GM18517 (cell line): ENCODE measurements at regions not wholly inside any gene's neighbourhood (a gene's known extent, or its start where the extent isn't known, plus 50 kb on each side); places are given as distances from the start of the nearest gene placed in this dataset.

Source experiments
- ATAC-seq: cut with Tn5 transposase; IDR thresholded peaks from one replicate; pipeline ENCODE4 v1.9.1; 2021; ENCODE audit warnings: mild to moderate bottlenecking, moderate library complexity; ENCODE audit not compliant: unreplicated experiment

- ATAC-seq = no peak
Measured at GRCh38 chr4:110675426-110675825, 52.5 kb upstream of the PITX2 start.

GRCh38 chr4:110676241-110676640 lies 53.4 kb upstream of the PITX2 start:
- ATAC-seq = no peak

DNA sequence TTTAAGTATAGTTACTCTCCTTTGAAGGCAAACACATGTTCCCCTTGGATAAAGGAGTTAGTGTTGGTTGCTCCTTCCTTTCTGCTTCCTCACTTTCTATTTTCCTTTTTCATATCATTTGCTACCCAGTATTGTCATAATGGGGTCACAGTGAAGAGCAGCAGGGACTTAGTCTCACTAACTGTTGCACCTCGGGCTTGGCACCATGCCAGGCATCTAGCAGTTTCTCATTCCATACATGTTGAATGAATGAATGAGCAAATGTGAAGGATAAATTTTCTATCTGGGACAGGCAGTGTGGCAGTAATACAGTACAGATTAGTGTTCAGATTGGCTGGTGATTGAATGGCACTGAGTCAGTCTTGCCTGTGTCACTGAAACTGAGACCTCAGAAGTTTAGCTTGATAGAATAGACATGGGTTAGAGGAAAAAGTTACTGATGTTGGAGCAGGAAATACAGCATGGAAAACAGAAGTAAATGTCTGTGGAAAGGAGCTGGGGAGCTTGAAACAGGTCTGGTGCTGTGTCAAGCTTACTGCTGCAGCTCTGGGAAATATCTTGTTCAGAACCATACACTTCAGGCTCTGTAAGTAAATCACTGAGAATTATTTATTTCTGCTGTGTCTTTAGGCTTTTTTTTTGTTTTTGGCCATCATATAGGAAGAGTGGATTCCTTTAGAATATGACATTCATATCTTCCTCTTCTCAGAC lies 55.8 kb upstream of the PITX2 start:
- no peak for ATAC-seq

DNA sequence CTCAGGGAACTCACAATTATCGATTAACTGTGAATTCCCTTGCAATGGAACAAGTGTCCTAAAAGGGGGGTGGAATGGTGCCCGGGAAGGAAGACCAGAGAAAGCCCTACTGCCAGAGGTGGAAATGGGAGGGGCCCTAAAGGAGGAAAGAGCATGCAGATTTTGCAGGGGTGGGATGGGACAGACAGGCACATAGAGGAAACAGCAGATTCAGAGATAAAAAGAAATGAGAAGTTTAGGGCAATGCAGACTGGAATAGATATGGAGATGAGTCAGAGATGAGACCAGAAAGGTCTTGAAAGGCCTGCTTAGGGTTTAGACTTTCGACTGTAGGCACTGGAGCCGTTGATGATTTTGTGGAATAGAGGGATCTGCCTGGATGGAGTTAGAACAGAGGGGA lies 57.4 kb upstream of the PITX2 start:
- no peak for ATAC-seq

GRCh38 chr4:110681381-110681780 lies 58.5 kb upstream of the PITX2 start:
- ATAC-seq = no peak

GRCh38 chr4:110682311-110682710 lies 59.4 kb upstream of the PITX2 start:
- no peak for ATAC-seq

DNA sequence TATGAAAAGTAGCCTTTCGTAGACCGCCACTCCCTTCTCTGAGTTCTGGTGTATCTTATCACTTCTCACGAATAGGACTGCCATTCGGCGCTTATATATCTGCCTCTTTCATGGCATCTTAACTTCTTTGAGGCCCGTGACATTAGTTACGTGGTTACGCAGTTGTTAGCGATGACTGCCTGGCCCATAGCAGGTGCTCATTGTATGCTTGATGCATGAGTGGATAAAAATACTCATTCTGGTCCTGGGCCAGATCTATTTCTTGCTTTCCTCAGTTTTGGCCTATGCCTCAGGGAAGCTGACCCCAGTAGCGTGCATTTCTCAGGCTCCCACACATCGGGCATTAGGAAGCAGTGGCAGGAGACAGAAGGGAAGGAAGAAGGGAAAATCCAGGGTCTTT lies 60.7 kb upstream of the PITX2 start:
- no peak for ATAC-seq

DNA sequence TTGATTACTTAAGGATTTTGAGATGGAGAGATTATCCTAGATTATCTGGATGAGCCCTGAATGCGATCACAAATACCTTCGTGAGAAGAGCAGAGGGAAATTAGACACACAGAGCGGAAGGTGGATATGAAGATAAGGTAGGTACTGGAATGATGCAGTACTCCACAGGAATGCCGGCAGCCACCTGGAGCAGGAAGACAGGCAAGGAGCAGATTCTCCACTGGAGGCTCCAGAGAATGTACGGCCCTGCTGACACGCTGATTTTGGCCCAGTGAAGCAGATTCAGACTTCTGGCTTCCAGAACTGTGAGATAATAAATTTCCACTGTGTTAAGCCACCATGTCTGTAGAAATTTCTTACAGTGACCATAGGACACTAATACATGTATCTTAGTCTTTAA lies 79.4 kb upstream of the PITX2 start:
- ATAC-seq = no peak

DNA sequence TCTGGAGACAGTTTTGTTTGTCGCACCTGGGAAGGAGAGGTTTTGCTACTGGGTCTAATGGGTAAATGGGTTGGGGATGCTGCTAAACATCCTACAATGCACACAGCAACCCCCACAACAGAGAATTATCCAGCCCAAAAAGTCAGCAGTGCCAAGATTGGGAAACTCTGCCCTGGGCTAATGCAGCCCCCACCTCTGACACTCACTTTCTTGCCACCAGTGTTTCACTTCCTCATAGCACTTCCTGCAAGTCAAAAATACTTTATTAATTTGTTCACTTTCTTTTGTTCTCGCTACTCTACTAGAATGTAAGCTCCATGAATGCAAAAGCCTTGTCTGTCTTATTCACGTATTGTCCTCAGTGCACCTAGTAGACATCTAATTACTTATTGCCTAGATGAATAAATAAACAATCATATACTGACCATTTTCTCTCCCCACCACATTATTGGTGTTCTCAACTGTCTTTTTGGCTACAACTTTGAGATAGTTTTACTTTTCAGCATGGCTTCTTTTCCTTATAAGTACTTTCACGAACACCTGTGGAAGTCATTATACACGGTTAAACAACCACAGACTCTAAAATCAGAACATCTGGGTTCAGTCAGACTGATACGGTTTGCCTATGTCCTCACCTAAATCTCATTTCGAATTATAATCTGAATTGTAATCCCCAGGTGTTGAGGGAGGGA lies 82.0 kb upstream of the PITX2 start:
- peak; percentile 84 for ATAC-seq

DNA sequence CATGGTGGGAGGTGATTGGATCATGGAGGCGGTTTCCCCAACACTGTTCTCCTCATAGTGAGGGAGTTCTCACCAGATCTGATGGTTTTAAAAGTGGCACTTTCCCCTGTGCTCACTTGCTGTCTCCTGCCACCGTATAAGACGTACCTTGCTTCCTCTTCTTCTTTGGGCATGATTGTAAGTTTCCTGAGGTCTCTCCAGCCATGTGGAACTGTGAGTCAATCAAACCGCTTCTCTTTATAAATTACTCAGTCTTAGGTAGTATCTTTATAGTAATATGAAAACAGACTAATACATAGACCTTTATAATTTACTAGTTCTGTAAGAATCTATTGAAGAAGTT lies 82.5 kb upstream of the PITX2 start:
- no peak for ATAC-seq

DNA sequence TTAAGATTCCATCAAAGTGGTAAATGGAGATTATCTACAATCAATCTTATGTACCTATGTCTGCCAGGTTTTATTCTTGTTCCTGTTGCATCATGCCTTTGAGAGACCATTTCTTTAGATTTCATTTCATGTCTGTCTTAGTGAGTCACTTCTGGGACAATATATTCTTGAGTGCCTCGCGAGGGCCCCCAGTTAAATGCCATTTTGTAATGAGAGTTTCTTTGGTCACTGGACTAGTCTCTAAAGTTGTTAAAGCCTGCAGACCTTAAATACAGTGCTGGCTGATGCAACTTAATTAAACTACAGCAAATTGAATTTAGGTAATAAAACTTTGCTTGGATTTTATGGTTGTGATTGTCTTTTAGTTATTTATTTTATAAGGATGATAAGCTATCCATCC lies 87.2 kb upstream of the PITX2 start:
- ATAC-seq = no peak

DNA sequence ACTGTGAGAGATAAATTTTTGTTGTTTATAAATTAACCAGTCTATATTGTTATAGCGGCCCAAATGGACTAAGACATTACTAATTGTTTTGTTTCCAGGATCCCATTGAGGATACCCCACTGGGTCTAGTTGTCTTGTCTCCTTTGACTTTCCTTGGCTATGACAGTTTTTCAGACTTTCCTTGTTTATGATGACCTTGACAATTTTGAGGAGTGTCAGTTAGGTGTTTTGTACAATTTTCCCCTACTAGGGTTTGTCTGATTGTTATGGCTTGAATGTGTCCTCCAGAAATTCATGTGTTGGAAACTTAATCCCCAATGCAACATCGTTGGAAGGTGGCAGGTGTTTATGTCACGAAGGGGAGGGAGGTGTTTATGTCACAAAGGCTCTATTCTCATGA lies 89.6 kb upstream of the PITX2 start:
- no peak for ATAC-seq

DNA sequence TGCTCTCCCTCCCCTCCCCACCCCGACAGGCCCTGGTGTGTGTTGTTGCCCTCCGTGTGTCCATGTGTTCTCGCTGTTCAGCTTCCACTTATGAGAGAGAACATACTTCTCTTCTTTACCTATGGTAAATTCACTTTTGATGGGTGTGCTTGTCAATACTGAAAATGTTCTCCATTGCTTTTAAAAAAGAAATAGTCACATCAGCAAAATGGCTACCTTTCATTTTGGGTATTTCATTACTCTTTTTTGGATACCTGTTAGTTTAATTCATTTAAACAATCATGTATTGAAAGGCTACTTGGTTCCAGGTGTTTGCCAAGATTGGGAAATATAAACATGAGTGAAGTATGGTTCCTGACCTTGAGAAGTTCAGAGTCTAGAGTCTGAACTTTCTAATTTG lies 107.4 kb upstream of the PITX2 start:
- ATAC-seq = no peak

DNA sequence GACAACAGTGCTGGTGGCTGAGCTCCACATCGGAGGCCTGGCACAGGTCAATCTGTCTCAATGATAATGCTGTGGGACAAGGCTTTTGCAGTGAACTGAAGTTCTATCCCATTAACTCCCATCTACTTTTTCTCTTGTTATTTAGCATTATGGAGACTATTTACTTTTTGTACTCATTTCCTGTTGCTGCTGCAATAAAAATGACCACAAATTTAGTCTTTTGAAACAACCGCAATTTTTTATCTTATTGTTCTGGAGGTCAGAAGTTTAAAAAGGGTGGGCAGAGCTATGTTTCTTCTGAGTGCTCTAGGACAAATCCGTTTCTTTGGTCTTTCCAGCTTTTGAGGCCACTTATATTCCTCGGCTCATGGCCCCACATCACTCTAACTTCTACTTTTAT lies 111.0 kb upstream of the PITX2 start:
- ATAC-seq = no peak

DNA sequence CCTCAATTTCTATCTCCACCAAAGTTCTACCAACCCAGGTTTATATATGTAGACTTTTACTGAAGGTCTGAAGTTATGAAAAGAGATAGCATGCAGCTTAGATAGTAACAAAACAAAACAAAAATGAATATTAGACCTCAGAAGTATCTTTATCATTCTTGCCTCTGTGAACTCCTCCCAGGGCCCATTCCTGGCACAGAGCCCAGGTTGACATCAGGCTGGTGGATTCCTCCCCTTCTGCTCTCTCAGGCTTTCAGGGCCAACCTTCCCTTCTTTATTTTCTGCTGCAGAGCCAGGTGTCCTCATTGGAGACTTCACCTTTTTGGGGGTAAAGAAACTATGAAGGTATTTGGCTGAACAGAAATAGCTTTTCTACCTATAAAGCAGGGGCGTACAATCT lies 112.8 kb upstream of the PITX2 start:
- no peak for ATAC-seq

DNA sequence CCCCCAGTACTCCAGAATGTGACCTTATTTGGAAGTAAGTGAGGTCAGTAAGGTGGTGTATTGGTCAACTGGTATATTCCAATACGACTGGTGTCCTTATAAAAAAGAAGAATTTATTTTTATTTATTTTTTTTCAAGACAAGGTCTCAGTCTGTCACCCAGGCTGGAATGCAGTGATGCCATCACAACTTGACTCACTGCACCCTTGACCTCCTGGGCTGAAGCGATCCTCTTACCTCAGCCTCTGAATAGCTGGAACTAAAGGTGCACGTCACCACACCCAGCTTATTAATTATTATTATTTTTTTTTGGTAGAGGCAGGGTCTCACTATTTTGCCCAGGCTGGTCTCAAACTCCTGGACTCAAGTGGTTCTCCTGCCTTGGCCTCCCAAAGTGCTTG lies 115.1 kb upstream of the PITX2 start:
- no peak for ATAC-seq

GRCh38 chr4:110742143-110742542 lies 119.3 kb upstream of the PITX2 start:
- no peak for ATAC-seq

- ATAC-seq = no peak
Measured at GRCh38 chr4:110748071-110748470, 125.2 kb upstream of the PITX2 start.

GRCh38 chr4:110751183-110751582 lies 128.3 kb upstream of the PITX2 start:
- ATAC-seq = no peak

DNA sequence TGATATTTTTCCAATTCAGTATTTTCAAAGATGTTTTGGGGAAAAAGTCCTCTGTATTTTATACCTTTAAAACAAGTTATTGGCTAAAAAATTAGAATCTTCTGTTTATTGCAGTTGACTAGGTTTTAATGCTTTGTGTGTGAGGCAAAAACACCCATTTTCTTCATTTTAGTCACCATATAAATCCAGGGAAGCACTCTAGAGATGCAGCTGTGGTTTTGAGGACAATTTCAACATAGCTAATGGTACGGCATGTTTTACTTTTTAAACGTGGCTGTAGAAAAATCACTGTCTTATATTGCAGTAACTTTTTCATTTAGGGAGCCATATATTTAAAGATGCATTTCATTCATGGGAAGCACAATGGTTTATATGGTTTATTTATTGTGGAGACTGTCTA lies 129.1 kb upstream of the PITX2 start:
- ATAC-seq = no peak

DNA sequence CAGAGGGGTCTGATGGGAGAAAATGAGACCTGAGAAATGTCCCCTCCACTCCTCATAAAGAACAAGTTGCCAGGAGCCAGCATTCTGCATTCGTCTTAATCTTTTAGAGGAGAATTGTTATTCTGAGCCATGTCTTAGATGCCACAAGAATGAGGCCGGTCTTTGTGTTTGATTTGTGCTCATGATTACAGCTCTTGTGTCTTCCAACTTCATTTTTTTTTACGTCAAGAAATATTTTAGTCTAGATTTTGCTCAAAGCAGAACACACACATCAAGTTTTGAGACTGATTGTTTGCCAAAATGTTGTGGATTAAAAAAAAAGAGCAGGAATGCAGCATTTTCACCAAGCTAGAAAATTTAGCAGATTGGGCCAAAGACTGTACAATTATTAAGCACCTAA lies 130.6 kb upstream of the PITX2 start:
- ATAC-seq = no peak

- no peak for ATAC-seq
Measured at GRCh38 chr4:110754716-110755115, 131.8 kb upstream of the PITX2 start.

DNA sequence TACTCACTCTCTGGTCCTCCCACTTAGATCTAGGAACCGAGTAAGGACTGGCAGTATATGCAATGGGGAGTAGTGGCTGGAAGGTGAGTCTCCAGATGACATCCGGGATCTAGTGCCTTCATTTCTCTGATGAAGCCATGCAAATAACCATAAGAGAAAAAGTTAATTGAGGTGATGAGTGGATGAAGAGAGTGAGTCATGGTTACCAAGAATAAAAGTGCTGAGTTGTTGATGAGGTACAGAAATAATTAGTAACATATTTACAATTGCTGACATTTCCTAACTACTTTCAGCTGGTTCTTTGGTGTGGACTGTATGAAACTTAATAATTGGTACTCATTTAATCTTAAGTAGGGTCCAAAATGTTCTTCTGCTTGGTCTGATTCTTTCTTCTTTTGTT lies 146.7 kb upstream of the PITX2 start:
- ATAC-seq = no peak
